ENCODE measurements at regions not wholly inside any gene's neighbourhood (a gene's known extent, or its start where the extent isn't known, plus 50 kb on each side); places are given as distances from the start of the nearest gene placed in this dataset.

GRCh38 chr6:105814745-105815536 lies 271.2 kb upstream of the PRDM1 start:
- TF ChIP-seq, protein P1, sequence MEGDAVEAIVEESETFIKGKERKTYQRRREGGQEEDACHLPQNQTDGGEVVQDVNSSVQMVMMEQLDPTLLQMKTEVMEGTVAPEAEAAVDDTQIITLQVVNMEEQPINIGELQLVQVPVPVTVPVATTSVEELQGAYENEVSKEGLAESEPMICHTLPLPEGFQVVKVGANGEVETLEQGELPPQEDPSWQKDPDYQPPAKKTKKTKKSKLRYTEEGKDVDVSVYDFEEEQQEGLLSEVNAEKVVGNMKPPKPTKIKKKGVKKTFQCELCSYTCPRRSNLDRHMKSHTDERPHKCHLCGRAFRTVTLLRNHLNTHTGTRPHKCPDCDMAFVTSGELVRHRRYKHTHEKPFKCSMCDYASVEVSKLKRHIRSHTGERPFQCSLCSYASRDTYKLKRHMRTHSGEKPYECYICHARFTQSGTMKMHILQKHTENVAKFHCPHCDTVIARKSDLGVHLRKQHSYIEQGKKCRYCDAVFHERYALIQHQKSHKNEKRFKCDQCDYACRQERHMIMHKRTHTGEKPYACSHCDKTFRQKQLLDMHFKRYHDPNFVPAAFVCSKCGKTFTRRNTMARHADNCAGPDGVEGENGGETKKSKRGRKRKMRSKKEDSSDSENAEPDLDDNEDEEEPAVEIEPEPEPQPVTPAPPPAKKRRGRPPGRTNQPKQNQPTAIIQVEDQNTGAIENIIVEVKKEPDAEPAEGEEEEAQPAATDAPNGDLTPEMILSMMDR (IDR thresholded peaks at IDR 0.05; ENCODE audit: insufficient read depth, low read length, poor library complexity, severe bottlenecking), result no peak
- TF ChIP-seq EZH2phosphoT487 (conservative IDR thresholded peaks at IDR 0.05; ENCODE audit: low read length), result no peak
